Chondrocyte (in vitro differentiated cells): ENCODE measurements at regions not wholly inside any gene's neighbourhood (a gene's known extent, or its start where the extent isn't known, plus 50 kb on each side); places are given as distances from the start of the nearest gene placed in this dataset.
"Not testable (repeated sequence)": the region's sequence is repeated elsewhere in the genome, so short reads cannot be mapped to it uniquely, and the experiment has no call there.

Experiments used
- DNase-seq: peaks from one replicate; pipeline ENCODE4 v3.0.0; 2021; ENCODE audit warnings: mixed read lengths, low spot score
- H3K27ac Mint-ChIP-seq: one replicate; pipeline ENCODE4 v1.8.0; 2021; ENCODE audit warnings: mild to moderate bottlenecking, moderate library complexity, mixed read lengths; ENCODE audit not compliant: unreplicated experiment
- H3K27me3 Mint-ChIP-seq: 2 replicates; pipeline ENCODE4 v1.8.0; 2021; ENCODE audit warnings: low read depth, mixed read lengths
- H3K36me3 Mint-ChIP-seq: 2 replicates; pipeline ENCODE4 v1.8.0; 2021; ENCODE audit warnings: low read depth, mixed read lengths
- H3K4me1 Mint-ChIP-seq: 2 replicates; pipeline ENCODE4 v1.8.0; 2021; ENCODE audit warnings: low read depth, mild to moderate bottlenecking, mixed read lengths
- H3K4me3 Mint-ChIP-seq: one replicate; pipeline ENCODE4 v1.8.0; 2021; ENCODE audit warnings: mild to moderate bottlenecking, moderate library complexity, mixed read lengths; ENCODE audit not compliant: unreplicated experiment
- H3K9me3 Mint-ChIP-seq: 2 replicates; pipeline ENCODE4 v1.8.0; 2021; ENCODE audit warnings: low read depth, mixed read lengths
- CTCF ChIP-seq: fragments of 200-600 bp; sonication (generic); IDR thresholded peaks from 2 replicates; pipeline ENCODE4 v1.5.0; 2021; ENCODE audit warnings: antibody characterized with exemption, mild to moderate bottlenecking, moderate library complexity

- Mint-ChIP-seq H3K27me3 (no peaks in the 10 kb centered on the region), H3K36me3 (no peaks in the 10 kb centered on the region), H3K4me3 (no peak overlapping the region), H3K9me3 (no peaks in the 10 kb centered on the region), H3K4me1 (peaks cover 13% of the 10 kb centered on the region), H3K27ac (no peak overlapping the region)
- TF ChIP-seq CTCF, result no peak
- DNase-seq, result no peak
These were observed 993.1 kb upstream of the TMEFF2 start for GRCh38 chr2:193187816-193188215.

- H3K36me3 Mint-ChIP-seq, H3K27me3 Mint-ChIP-seq, H3K9me3 Mint-ChIP-seq, DNase-seq, H3K4me1 Mint-ChIP-seq: not testable (repeated sequence)
- peak overlapping the region; percentile 75 for H3K27ac Mint-ChIP-seq
- H3K4me3 Mint-ChIP-seq, result peak overlapping the region; percentile 84
These were observed 976.2 kb upstream of the TMEFF2 start for GRCh38 chr2:193170981-193171380.

GRCh38 chr2:193156480-193156879, 961.7 kb upstream of the TMEFF2 start:
- H3K36me3 Mint-ChIP-seq, result peaks cover 1% of the 10 kb centered on the region
- no peak overlapping the region for H3K27ac Mint-ChIP-seq
- no peak for DNase-seq
- peaks cover 3% of the 10 kb centered on the region for H3K27me3 Mint-ChIP-seq
- no peaks in the 10 kb centered on the region for H3K9me3 Mint-ChIP-seq
- H3K4me3 Mint-ChIP-seq, result no peak overlapping the region
- H3K4me1 Mint-ChIP-seq, result no peaks in the 10 kb centered on the region
- TF ChIP-seq CTCF, result no peak

GRCh38 chr2:193154076-193154475, 959.3 kb upstream of the TMEFF2 start:
- Mint-ChIP-seq H3K4me1 (no peaks in the 10 kb centered on the region), H3K36me3 (no peaks in the 10 kb centered on the region), H3K27me3 (peaks cover 3% of the 10 kb centered on the region), H3K4me3 (no peak overlapping the region), H3K27ac (no peak overlapping the region), H3K9me3 (no peaks in the 10 kb centered on the region)
- DNase-seq, result no peak
- no peak for TF ChIP-seq CTCF

- no peaks in the 10 kb centered on the region for H3K9me3 Mint-ChIP-seq
- no peaks in the 10 kb centered on the region for H3K36me3 Mint-ChIP-seq
- H3K27ac Mint-ChIP-seq, result peak overlapping the region; percentile 8
- no peak overlapping the region for H3K4me3 Mint-ChIP-seq
- no peak for TF ChIP-seq CTCF
- H3K4me1 Mint-ChIP-seq, result no peaks in the 10 kb centered on the region
- H3K27me3 Mint-ChIP-seq, result peaks cover 3% of the 10 kb centered on the region
- no peak for DNase-seq
These were observed 958.8 kb upstream of the TMEFF2 start for GRCh38 chr2:193153576-193153975.

DNA sequence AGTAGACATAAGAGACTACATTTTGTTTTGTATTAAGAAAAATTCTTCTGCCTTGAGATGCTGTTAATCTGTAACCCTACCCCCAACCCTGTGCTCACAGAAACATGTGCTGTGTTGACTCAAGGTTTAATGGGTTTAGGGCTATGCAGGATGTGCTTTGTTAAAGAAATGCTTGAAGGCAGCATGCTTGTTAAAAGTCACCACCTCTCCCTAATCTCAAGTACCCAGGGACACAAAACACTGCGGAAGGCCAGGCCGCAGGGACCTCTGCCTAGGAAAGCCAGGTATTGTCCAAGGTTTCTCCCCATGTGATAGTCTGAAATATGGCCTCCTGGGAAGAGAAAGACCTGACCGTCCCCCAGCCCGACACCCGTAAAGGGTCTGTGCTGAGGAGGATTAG, 947.7 kb upstream of the TMEFF2 start:
- not testable (repeated sequence) for H3K9me3 Mint-ChIP-seq, H3K36me3 Mint-ChIP-seq, H3K27ac Mint-ChIP-seq, DNase-seq, H3K4me1 Mint-ChIP-seq, H3K4me3 Mint-ChIP-seq, H3K27me3 Mint-ChIP-seq
